GM12878 (cell line): ENCODE measurements at regions not wholly inside any gene's neighbourhood (a gene's known extent, or its start where the extent isn't known, plus 50 kb on each side); places are given as distances from the start of the nearest gene placed in this dataset.

Source experiments
- ATAC-seq: fragments of 200-7000 bp; cut with Tn5 transposase; 3 replicates; pipeline ENCODE4 v1.9.1; 2020; ENCODE audit warnings: mild to moderate bottlenecking, moderate library complexity
- BruUV-seq: library from RNA; stranded (reverse); fragments of 400-500 nt; replicated peaks from 2 replicates; lab custom pipeline; 2021; lab: Mats Ljungman, UMichigan
- CTCF ChIA-PET: fragments of 300-600 bp; sonication (Branson Sonifier 250); formaldehyde crosslinking; extraction: SDS; loops from one replicate; lab custom pipeline; 2021; ENCODE audit warnings: inconsistent platforms; lab: Yijun Ruan, JAX
- POLR2A ChIA-PET: fragments of 350-600 bp; formaldehyde crosslinking; extraction: SDS; loops from one replicate; lab custom pipeline; 2021; ENCODE audit warnings: inconsistent platforms; lab: Charles Lee
- RAD21 ChIA-PET: fragments of 300-600 bp; sonication (Branson Sonifier 250); formaldehyde crosslinking; loops from one replicate; lab custom pipeline; 2023; ENCODE audit warnings: antibody characterized with exemption; ENCODE audit not compliant: unreplicated experiment; lab: Charles Lee
- SMC1A ChIA-PET: fragments of 300-600 bp; sonication (Branson Sonifier 250); formaldehyde crosslinking; loops from one replicate; lab custom pipeline; 2023; ENCODE audit not compliant: unreplicated experiment, uncharacterized antibody; lab: Charles Lee
- DNase-seq: peaks from one replicate; pipeline ENCODE4 v3.0.0-alpha.2; 2011; ENCODE audit warnings: low read depth, low spot score
- FAIRE-seq: peaks from 3 replicates; lab custom pipeline; 2011; peaks lifted over from hg19 to GRCh38; lab: Jason Lieb, UNC
- H2AFZ ChIP-seq: 2 replicates; pipeline ENCODE4 v1.6.0; 2011; ENCODE audit warnings: low read depth, low read length, control low read depth; ENCODE audit not compliant: control insufficient read depth
- H3K27ac ChIP-seq: 2 replicates; pipeline ENCODE4 v1.5.1; 2011; ENCODE audit warnings: control low read depth; ENCODE audit not compliant: control insufficient read depth, insufficient read depth
- H3K27me3 ChIP-seq, 2 experiments: replicated peaks in 1 of 2; 2 replicates each; pipeline versions ENCODE4 v1.6.0 to v1.6.1; 2011; ENCODE audit warnings: low read length in 1 of 2; ENCODE audit not compliant: control insufficient read depth in 2 of 2, insufficient read depth in 2 of 2
- H3K36me3 ChIP-seq, 2 experiments: 2 replicates each; pipeline ENCODE4 v1.5.1; 2011; ENCODE audit warnings: low read length in 1 of 2; ENCODE audit not compliant: control insufficient read depth in 2 of 2, insufficient read depth in 2 of 2
- H3K4me1 ChIP-seq: 2 replicates; pipeline ENCODE4 v1.6.1; 2011; ENCODE audit warnings: mild to moderate bottlenecking, low read length, moderate library complexity, mixed read lengths; ENCODE audit not compliant: control insufficient read depth, insufficient read depth
- H3K4me2 ChIP-seq: 2 replicates; pipeline ENCODE4 v1.6.0; 2011; ENCODE audit warnings: control low read depth; ENCODE audit not compliant: control insufficient read depth, insufficient read depth
- H3K4me3 ChIP-seq: fragments of 200-600 bp; sonication (generic); 2 replicates; pipeline ENCODE4 v1.5.1; 2016
- H3K79me2 ChIP-seq: 2 replicates; pipeline ENCODE4 v1.6.0; 2011; ENCODE audit warnings: low read length; ENCODE audit not compliant: control insufficient read depth, insufficient read depth
- H3K9ac ChIP-seq: 2 replicates; pipeline ENCODE4 v1.8.0; 2011; ENCODE audit warnings: low read length, control low read depth, mixed read lengths; ENCODE audit not compliant: control insufficient read depth, insufficient read depth
- H3K9me3 ChIP-seq: replicated peaks from 3 replicates; pipeline ENCODE4 v1.5.1; 2011; ENCODE audit warnings: mild to moderate bottlenecking, low read length; ENCODE audit not compliant: control insufficient read depth, insufficient read depth
- H4K20me1 ChIP-seq: 2 replicates; pipeline ENCODE4 v1.6.0; 2011; ENCODE audit not compliant: control insufficient read depth, insufficient read depth
- ATF7 ChIP-seq: fragments of 450-650 bp; IDR thresholded peaks from 2 replicates; pipeline ENCODE4 v1.6.1; 2016; ENCODE audit warnings: low read depth, mild to moderate bottlenecking
- BCL11A ChIP-seq: IDR thresholded peaks from 2 replicates; pipeline ENCODE4 v1.6.1; 2011; ENCODE audit warnings: low read depth, low read length
- CBFB ChIP-seq: IDR thresholded peaks from 2 replicates; pipeline ENCODE4 v1.6.1; 2016; ENCODE audit warnings: antibody characterized with exemption, low read depth
- E2F8 ChIP-seq: fragments of 450-650 bp; IDR thresholded peaks from 2 replicates; pipeline ENCODE4 v1.6.1; 2018; ENCODE audit warnings: mild to moderate bottlenecking, low read depth, moderate library complexity; ENCODE audit not compliant: partially characterized antibody
- HDAC6 ChIP-seq: fragments of 200-600 bp; sonication (generic); IDR thresholded peaks from one replicate; pipeline ENCODE4 v1.8.0; 2017; ENCODE audit warnings: antibody characterized with exemption; ENCODE audit not compliant: unreplicated experiment
- LARP7 ChIP-seq: fragments of 450-650 bp; IDR thresholded peaks from 2 replicates; pipeline ENCODE4 v1.6.1; 2017; ENCODE audit warnings: mild to moderate bottlenecking
- MEF2A ChIP-seq: IDR thresholded peaks from 2 replicates; pipeline ENCODE4 v1.6.1; 2011; ENCODE audit warnings: low read depth, mild to moderate bottlenecking, low read length, moderate library complexity; ENCODE audit not compliant: insufficient read depth
- MEF2B ChIP-seq: fragments of 450-650 bp; IDR thresholded peaks from 2 replicates; pipeline ENCODE4 v1.6.1; 2018; ENCODE audit warnings: mild to moderate bottlenecking, moderate library complexity; ENCODE audit not compliant: partially characterized antibody, poor library complexity, severe bottlenecking
- POLR2AphosphoS5 ChIP-seq: IDR thresholded peaks from 2 replicates; pipeline ENCODE4 v1.6.1; 2011; ENCODE audit warnings: mild to moderate bottlenecking, low read length, inconsistent platforms
- SREBF2 ChIP-seq: IDR thresholded peaks from 2 replicates; pipeline ENCODE4 v1.6.1; 2012; ENCODE audit warnings: mild to moderate bottlenecking, low read length
- TARDBP ChIP-seq: IDR thresholded peaks from 2 replicates; pipeline ENCODE4 v1.6.1; 2016; ENCODE audit warnings: borderline replicate concordance
- TBL1XR1 ChIP-seq: IDR thresholded peaks from 2 replicates; pipeline ENCODE4 v1.6.1; 2012; ENCODE audit warnings: low read depth, low read length, improper control_type of control experiment
- WGBS: methylation state at CpG from one replicate; pipeline ENCODE4 v1.1.6; 2016; ENCODE audit warnings: low lambda C conversion rate; ENCODE audit not compliant: insufficient replicate concordance, insufficient coverage; ENCODE audit errors: missing lambda C conversion rate; 5-methylcytosine and 5-hydroxymethylcytosine counted together
- in situ Hi-C: fragments of 300-500 bp; cut with MboI; formaldehyde crosslinking; loops from 9 replicates; pipeline ENCODE4 v1.14.3; 2018; ENCODE audit warnings: mixed read lengths
- intact Hi-C: fragments of 100-400 bp; cut with micrococcal nuclease; formaldehyde crosslinking; loops from one replicate; pipeline ENCODE4 v1.14.2; 2022; ENCODE audit not compliant: unreplicated experiment

GRCh38 chr13:103625194-103625593 is 559.0 kb upstream of the SLC10A2 start (continued):
- no peak for TF ChIP-seq MEF2A
- no peak for TF ChIP-seq MEF2B
- TF ChIP-seq SREBF2 = no peak
- TF ChIP-seq E2F8 = no peak

- SMC1A ChIA-PET = interaction anchor here (1.4 to 3.0 kb wide), 2 partner anchors 10 to 13 kb away, joined by 3 to 9 read pairs; no protein-coding TSS in a partner anchor
- in situ Hi-C loops = no loop called here
- TF ChIP-seq ATF7 = no peak
- no peak for TF ChIP-seq BCL11A
- TF ChIP-seq TBL1XR1 = no peak
- no peak for TF ChIP-seq LARP7
- TF ChIP-seq POLR2AphosphoS5 = no peak
- TF ChIP-seq TARDBP = no peak
- no peak for TF ChIP-seq CBFB
- TF ChIP-seq HDAC6 = no peak
- no peak for DNase-seq
- WGBS = 0% methylated on average over 1 of the region's 1 CpG
- H3K9me3 ChIP-seq = no peaks in the 10 kb centered on the region
- POLR2A ChIA-PET = no interaction called here
- H3K36me3 ChIP-seq = no peaks in the 10 kb centered on the region
- H3K4me3 ChIP-seq = no peak overlapping the region
- intact Hi-C loops = no loop called here
- H3K27ac ChIP-seq = no peak overlapping the region
- H3K9ac ChIP-seq = no peak overlapping the region
- H3K4me1 ChIP-seq = no peaks in the 10 kb centered on the region
- CTCF ChIA-PET = interaction anchor here (1.4 kb wide), 1 partner anchor 10 kb away, joined by 3 read pairs; no protein-coding TSS in a partner anchor
- no TSS peak for BruUV-seq
- H3K4me2 ChIP-seq = no peak overlapping the region
- RAD21 ChIA-PET = no interaction called here
- no peaks in the 10 kb centered on the region for H4K20me1 ChIP-seq
- ATAC-seq = no peak
- FAIRE-seq = no peak
- no peaks in the 10 kb centered on the region for H3K79me2 ChIP-seq
- no peaks in the 10 kb centered on the region for H3K27me3 ChIP-seq
- H2AFZ ChIP-seq = no peak overlapping the region
These were observed 551.9 kb upstream of the SLC10A2 start for GRCh38 chr13:103618151-103618550.
